ENCODE measurements at regions not wholly inside any gene's neighbourhood (a gene's known extent, or its start where the extent isn't known, plus 50 kb on each side); places are given as distances from the start of the nearest gene placed in this dataset.

DNA sequence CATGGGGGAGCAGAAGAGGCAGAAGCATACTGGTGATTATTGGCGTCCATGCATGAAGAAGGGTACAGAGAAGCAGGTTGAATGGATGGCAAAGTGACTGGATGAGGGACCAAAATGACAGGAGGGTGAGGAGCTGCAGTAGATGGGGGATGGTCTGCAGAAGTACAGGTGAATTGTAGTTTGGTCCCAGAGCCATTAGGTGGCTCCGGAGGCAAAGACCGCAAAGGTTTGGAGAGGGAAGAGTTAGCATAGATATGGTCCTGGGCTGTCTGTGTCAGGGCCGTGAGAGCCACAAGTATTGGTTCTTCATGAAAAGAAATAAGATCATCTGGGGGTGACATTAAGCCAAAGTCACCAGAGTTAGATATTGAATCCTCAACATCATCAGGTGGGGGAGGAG, 59.0 kb upstream of the ZNF726 start:
- DNase-seq (ENCODE audit: low spot score in 2 of 2) = no peak
- Histone ChIP-seq H3K36me3 (replicated peaks) (no peaks in the 10 kb centered on the region), H3K4me3 (no peak overlapping the region), H3K9me3 (no peaks in the 10 kb centered on the region), H3K4me1 (no peaks in the 10 kb centered on the region), H3K27me3 (ENCODE audit: low read depth) (no peaks in the 10 kb centered on the region)
- in situ Hi-C loops (cut with MboI; ENCODE audit: low sequenced_read_pairs) = no loop called here

DNA sequence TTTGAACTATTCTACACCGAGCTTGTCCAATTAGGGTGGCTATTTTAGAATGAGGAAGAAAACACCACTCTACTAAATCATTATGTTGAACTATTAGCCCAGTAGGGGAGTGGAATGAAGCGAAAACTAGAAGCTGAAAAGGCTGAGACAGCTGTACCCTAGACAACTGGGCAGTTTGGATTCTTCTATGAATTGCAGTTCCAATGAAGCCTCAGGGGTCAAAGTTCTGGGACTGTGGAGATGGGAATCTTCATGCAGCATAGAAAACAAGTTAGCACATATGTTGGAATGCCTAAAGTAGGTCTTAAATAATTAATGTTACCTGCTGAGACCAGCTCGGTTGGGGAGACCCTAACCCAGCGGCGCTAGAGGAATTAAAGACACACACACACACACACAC, 62.7 kb upstream of the ZNF726 start:
- no peaks in the 10 kb centered on the region for H3K9me3 ChIP-seq
- in situ Hi-C loops (cut with MboI; ENCODE audit: low sequenced_read_pairs) = no loop called here

DNA sequence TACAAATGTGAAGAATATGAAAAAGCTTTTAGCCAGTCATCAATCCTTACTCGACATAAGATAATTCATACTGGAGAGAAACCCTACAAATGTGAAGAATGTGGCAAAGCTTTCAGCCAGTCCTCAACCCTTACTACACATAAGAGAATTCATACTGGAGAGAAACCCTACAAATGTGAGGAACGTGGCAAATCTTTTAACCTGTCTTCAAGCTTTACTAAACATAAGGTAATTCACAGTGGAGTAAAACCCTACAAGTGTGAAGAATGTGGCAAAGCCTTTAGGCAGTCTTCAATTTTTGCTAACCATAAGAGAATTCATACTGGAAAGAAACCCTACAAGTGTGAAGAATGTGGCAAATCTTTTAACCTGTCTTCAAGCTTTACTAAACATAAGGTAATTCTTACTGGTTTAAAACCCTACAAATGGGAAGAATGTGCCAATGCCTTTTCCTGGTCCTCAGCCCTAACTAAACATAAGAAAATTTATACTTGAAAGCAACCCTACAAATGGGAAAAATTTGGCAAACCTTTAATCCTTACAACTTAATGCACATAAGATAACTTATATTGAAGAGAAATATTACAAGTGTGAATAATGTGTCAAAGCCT, 74.1 kb upstream of the ZNF681 start:
- in situ Hi-C loops (cut with MboI; ENCODE audit: low sequenced_read_pairs) = no loop called here
- no peak for DNase-seq (ENCODE audit: low spot score in 2 of 2)
- no peak overlapping the region for H3K4me3 ChIP-seq
- H3K36me3 ChIP-seq (replicated peaks) = no peaks in the 10 kb centered on the region
- no peaks in the 10 kb centered on the region for H3K27me3 ChIP-seq (ENCODE audit: low read depth)
- H3K9me3 ChIP-seq = 0 out of 2 replicates have a peak, but pooled peaks cover 2% of the 10 kb centered on the region
- no peaks in the 10 kb centered on the region for H3K4me1 ChIP-seq

More for the DNA sequence above, 62.7 kb upstream of the ZNF726 start:
- Histone ChIP-seq H3K4me3 (no peak overlapping the region), H3K4me1 (no peaks in the 10 kb centered on the region), H3K36me3 (replicated peaks) (no peaks in the 10 kb centered on the region), H3K27me3 (ENCODE audit: low read depth) (no peaks in the 10 kb centered on the region)
- DNase-seq (ENCODE audit: low spot score in 2 of 2) = no peak

DNA sequence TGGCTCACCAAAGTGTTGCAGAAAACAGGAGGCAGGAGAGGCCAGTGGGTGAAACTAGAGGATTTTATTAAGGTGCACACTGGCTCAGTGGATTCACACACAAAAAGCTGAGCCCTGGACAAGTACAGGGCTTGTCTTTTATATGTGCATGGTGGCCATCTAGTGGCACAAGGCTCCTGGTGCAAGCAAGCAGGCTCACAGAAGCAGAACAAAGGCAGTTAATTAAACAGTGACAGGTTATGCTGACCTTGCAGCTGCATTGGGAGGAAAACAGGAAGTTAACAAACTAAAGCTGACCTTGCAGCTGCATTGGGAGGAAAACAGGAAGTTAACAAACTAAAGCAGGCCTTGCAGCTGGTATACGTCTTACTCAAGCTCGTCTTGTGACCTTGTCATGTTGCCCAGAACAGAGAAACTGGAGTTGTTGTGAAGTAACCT, 65.3 kb upstream of the ZNF681 start:
- in situ Hi-C loops (cut with MboI; ENCODE audit: low sequenced_read_pairs) = no loop called here
- H3K9me3 ChIP-seq = peaks cover 2% of the 10 kb centered on the region; the same call in 1 of the 2 replicates
- no peak overlapping the region for H3K4me3 ChIP-seq
- H3K4me1 ChIP-seq = no peaks in the 10 kb centered on the region
- no peaks in the 10 kb centered on the region for H3K27me3 ChIP-seq (ENCODE audit: low read depth)
- peak in 1 of 2 experiments; percentile 7 for DNase-seq (ENCODE audit: low spot score in 2 of 2)
- no peaks in the 10 kb centered on the region for H3K36me3 ChIP-seq (replicated peaks)

DNA sequence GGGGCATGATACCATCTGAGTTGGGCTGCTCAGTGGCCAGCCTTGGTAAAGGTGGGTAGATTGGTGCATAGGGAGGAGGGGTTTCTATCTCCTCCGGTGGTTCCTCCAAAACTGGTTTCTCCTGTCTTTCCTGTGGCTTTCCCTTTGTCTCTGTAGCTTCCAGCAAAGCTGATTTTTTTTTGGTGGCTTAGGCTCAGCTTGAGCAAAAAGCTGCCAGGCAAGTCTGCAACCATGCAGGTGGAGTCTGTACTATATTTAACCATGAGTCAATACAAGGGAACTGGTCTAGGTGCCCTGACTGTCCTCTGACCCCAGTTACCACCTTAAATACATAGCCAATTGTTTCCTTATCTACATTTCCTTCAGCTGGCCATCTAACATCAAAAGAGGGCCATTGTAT, 64.0 kb upstream of the ZNF681 start:
- no peak for DNase-seq (ENCODE audit: low spot score in 2 of 2)
- Histone ChIP-seq H3K4me3 (no peak overlapping the region), H3K36me3 (replicated peaks) (no peaks in the 10 kb centered on the region), H3K9me3 (peaks cover 2% of the 10 kb centered on the region; the same call in 1 of the 2 replicates), H3K27me3 (ENCODE audit: low read depth) (no peaks in the 10 kb centered on the region), H3K4me1 (no peaks in the 10 kb centered on the region)
- in situ Hi-C loops (cut with MboI; ENCODE audit: low sequenced_read_pairs) = no loop called here

DNA sequence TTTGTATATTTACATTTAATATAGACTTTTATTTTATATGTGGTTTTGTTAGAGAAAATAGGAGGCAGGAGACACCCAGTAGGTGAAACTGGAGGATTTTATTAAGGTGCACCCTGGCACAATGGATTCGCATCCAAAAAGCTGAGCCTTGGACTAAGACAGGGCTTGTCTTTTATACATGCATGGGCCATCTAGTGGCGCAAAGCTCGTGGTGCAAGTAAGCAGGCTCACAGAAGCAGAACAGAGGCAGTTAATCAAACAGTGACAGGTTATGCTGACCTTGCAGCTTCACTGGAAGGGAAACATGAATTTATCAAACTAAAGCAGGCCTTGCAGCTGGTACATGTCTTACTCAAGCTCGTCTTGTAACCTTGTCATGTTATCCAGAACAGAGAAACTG, 58.8 kb upstream of the ZNF681 start:
- Histone ChIP-seq H3K4me3 (no peak overlapping the region), H3K4me1 (no peaks in the 10 kb centered on the region), H3K9me3 (no peaks in the 10 kb centered on the region; the same call in 1 of the 2 replicates), H3K36me3 (replicated peaks) (no peaks in the 10 kb centered on the region), H3K27me3 (ENCODE audit: low read depth) (no peaks in the 10 kb centered on the region)
- in situ Hi-C loops (cut with MboI; ENCODE audit: low sequenced_read_pairs) = no loop called here
- peak in 1 of 2 experiments; percentile 23 for DNase-seq (ENCODE audit: low spot score in 2 of 2)

DNA sequence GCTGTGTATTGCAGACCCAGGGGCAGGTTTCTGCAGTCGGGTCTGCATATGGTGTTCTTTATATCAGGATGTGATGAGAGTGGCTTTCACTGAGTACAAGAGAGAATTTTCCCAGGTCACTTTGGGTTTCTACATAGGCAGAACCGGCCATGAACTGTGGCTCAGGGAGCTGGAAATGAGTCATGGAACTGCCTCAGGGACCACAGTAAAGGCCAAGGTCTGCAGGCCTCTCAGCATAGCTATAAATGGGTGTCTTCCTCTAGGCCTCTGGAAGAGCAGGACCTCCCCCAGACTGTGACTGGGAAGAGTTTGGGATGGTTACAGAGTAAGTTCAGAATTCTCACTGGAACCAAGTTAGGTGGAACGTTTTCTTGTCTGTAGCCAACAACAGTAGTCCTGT, 51.8 kb upstream of the ZNF681 start:
- in situ Hi-C loops (cut with MboI; ENCODE audit: low sequenced_read_pairs) = no loop called here
- no peaks in the 10 kb centered on the region for H3K9me3 ChIP-seq
- DNase-seq (ENCODE audit: low spot score in 2 of 2) = no peak

More for the DNA sequence above, 51.8 kb upstream of the ZNF681 start:
- H3K36me3 ChIP-seq (replicated peaks) = no peaks in the 10 kb centered on the region
- no peak overlapping the region for H3K4me3 ChIP-seq
- no peaks in the 10 kb centered on the region for H3K27me3 ChIP-seq (ENCODE audit: low read depth)
- H3K4me1 ChIP-seq = no peaks in the 10 kb centered on the region

Data from HAP-1 (cell line).